DMS114 treated with DMSO at 0.1 percent for 48 hours (cell line): ENCODE measurements at regions not wholly inside any gene's neighbourhood (a gene's known extent, or its start where the extent isn't known, plus 50 kb on each side); places are given as distances from the start of the nearest gene placed in this dataset.
"Not testable (repeated sequence)": the region's sequence is repeated elsewhere in the genome, so short reads cannot be mapped to it uniquely, and the experiment has no call there.

Source experiments
- DNase-seq: peaks from one replicate; lab custom pipeline; 2025; ENCODE audit not compliant: unreplicated experiment; lab: John Stamatoyannopoulos, UW

DNA sequence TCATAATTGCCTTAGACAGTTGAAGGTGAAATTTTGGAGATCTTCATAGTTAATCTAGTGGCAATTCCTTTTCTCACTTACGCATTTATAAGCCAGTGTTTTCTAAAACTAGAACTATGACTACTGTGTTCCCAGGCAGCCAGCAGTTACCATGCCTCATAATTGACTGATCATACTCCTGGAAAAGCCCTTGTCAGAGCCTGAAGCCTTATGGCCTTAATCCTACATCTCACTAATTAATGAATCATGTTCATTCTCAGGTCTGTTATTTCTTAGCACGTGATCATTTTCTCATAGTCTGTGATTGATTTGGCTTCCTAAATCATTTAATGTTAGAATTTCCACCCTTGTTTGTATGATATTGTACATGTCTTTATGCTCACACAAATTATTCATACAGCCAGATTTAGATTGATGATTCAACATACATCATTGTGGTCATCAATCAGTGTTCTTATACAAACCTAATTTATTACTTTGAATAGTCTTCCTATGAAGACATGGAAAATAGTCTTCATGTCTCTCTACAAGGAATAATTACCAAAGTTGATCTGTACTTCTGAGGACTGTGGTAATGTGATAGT, 132.6 kb upstream of the ASCC3 start:
- DNase-seq: no peak

DNA sequence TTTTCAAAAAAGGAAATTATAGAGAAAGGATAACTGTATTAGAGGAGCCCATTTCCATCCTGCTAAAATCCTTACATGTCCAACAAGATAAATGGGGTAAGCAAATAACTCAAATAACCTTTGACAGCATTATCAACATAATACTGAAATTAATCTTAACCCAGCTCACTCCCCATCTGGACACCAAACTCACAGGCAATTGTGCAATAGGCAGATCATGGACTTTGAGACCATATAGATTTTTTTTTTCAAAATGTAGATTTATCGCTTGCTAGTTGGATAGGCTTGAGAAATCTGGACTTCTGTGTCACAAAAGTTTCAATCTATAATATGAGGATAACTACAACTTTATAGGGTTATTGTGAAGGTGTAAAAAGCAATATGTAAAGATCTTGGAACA, 134.4 kb upstream of the ASCC3 start:
- DNase-seq: no peak

DNA sequence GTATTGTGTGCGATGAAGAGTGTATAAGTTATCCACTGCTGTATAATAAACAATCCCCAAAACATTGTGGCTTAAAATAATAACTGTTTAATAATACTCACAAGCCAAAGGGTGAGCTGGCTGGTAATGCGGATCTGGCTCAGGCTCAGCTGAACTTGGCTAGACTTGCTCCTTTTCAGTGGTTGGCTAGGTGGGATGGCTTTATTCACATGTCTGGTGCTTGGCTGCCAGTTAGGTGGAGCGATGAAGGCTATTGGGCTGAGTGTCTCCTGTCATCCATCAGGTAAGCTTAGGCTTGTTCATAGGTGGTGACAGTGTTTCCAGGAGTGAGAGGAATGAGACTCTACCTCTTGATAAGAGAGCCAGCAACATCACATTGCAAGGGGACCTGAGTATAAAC, 135.0 kb upstream of the ASCC3 start:
- no peak for DNase-seq

GRCh38 chr6:101018157-101018556, 137.0 kb upstream of the ASCC3 start:
- DNase-seq: no peak

- no peak for DNase-seq
These were observed 140.4 kb upstream of the ASCC3 start for GRCh38 chr6:101021504-101021903.

GRCh38 chr6:101042966-101043365, 161.8 kb upstream of the ASCC3 start:
- no peak for DNase-seq

GRCh38 chr6:101058296-101058695, 177.2 kb upstream of the ASCC3 start:
- no peak for DNase-seq

DNA sequence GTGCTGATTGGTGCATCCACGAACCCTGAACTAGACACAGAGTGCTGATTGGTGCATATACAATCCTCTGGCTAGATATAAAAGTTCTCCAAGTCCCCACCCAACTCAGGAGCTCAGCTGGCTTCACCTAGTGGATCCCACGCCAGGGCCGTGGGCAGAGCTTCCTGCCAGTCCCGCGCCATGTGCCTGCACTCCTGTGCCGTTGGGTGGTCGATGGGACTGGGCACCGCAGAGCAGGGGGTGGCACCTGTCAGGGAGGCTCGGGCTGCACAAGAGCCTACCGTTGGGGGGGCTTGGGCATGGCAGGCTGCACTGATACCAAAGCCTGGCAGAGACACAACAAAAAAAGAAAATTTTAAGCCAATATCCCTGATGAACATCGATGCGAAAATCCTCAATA, 185.4 kb upstream of the ASCC3 start:
- DNase-seq: no peak

- no peak for DNase-seq
These were observed 188.2 kb upstream of the ASCC3 start for GRCh38 chr6:101069191-101069795.

DNA sequence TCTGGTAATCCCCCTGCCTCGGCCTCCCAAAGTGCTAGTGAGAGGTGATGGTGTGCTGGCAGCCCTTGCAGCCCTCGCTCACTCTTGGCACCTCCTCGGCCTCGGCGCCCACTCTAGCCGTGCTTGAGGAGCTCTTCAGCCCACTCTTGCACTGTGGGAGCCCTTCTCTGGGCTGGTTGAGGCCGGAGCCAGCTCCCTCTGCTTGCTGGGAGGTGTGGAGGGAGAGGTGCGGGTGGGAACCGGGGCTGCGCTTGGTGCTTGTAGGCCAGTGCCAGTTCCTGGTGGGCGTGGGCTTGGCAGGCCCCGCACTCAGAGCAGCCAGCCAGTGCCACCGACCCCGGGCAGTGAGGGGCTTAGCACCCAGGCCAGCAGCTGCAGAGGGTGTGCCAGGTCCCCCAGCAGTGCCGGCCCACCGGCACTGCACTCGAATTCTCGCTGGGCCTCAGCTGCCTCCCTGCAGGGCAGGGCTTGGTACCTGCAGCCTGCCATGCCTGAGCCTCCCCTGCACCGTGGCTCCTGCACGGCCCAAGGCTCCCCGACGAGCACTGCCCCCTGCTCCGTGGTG, 189.0 kb upstream of the ASCC3 start:
- DNase-seq: no peak

- DNase-seq: no peak
These were observed 196.2 kb upstream of the ASCC3 start for GRCh38 chr6:101077344-101077743.

GRCh38 chr6:101079696-101080270, 198.7 kb upstream of the ASCC3 start:
- DNase-seq: no peak

- DNase-seq: no peak
These were observed 199.5 kb upstream of the ASCC3 start for GRCh38 chr6:101080597-101080996.

DNA sequence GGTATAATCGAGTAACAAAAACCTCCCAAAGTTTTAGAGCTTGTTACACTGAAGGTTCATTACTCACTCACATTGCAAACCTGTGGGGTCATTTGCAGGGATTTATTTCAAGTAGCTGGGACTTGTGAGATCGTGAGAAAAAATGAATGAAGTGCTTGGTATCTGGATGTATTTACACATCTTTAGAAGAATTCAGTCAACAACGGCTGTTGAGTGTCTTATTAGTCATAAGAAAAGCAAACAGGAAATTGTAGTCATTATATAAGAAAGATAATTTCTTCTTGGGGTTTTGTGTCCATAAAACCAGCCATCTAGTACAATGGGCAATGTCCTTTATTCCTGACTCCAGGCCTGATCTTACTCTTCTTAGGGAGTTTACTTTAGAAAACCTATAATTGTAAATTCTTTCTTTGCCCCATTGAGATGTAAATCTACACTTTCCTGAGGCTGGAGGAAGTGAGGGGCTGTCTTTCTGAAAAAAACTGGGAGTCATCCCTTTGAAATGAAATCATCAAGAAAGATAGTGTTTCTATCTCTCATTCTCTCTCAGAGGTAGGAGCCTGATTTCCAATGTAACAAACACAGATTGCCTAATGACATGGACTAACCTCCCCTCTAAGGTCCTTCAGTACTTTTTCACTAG, 202.5 kb upstream of the ASCC3 start:
- no peak for DNase-seq

DNA sequence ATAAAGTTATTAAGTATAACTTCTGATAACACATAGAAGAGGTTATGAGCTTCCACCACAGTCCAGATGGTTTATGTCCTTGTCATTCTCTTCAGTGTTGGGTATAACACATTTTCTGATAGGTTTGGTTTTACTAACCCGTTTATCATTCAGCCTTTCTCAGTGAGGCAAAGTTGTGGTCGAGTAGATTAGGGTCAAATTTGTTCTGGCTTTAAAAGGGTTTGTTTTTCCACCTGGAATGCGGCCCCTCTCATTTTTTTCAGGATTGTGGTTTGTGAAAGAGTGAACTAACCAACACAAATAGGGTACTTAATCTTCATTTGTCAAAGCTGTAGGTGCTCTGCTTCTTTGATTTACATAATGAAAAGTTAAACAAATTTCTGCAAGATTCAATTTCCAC, 204.2 kb upstream of the ASCC3 start:
- DNase-seq: no peak

DNA sequence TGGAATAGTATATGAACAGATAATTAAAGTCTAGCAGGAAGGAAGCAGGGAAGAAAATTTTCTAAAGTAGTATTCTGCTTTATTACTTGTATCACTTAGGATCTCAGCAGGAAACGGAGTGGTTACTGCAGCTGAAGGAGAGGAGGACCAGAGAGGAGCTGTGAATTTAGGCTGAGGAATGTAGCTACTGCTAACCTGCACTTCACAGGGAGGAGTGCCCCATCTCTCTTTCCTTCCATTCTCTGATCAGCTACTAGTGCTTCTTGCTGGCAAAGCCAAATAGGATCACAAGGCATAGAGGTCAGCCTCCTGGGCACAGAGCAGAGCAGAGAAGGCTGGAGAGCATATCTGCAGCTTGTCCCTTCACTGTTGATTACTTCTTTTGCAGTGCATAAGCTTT, 205.3 kb upstream of the ASCC3 start:
- DNase-seq: no peak

GRCh38 chr6:101088594-101088993, 207.5 kb upstream of the ASCC3 start:
- DNase-seq: no peak

DNA sequence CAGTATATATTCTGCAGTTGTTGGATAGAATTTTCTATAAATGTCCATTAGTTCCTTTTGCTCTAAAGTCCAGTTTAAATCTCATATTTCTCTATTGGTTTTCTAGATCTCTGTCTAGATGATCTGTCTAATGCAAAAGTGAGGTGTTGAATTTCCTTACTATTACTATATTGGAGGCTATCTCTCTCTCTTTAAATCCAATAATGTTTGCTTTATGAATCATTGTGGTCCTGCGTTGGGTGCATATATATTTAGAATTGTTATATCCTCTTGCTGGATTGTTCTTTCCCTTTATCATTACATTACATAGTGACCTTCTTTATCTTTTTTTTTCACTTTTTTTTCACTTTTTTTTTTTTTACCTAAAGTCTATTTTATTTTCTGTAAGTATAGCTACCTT, 208.5 kb upstream of the ASCC3 start:
- no peak for DNase-seq

- DNase-seq: no peak
These were observed 209.2 kb upstream of the ASCC3 start for GRCh38 chr6:101090281-101090680.

- not testable (repeated sequence) for DNase-seq
These were observed 217.5 kb upstream of the ASCC3 start for GRCh38 chr6:101098605-101099004.

DNA sequence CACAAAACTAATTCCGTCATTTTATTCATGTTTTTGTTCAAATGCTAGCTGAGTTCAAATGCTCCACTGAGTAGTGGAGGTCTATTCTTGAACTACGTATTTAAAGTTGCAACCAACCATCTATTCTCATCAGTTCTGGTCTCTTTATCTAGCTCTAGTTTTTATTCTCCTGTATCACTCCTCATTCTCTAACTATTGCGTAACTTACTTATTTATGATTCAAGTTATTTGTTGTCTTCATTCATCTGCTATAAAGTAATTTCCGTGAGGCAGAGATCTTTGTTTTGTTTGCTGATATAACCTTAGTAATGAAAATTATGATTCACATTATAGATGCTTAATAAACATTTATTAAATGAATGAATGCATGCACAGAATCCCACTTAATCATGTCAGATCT, 221.6 kb upstream of the ASCC3 start:
- no peak for DNase-seq

DNA sequence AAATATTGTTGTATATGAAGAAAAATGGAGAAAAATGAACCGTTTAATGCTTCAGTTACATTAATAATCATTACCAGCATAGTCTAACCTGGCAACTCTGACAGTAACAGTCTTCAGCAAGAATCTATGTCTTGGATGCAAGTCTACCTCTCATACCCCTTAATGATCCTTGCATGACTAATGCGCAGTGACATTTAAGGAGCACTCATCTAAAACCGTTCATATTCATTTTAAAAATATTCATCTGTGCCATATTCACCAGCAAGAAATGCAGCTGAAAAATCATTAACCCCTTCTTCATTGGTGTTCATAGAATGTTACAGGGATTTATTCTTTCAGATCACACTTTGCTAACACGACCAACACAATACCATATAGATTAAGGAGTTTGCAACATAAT, 227.2 kb upstream of the ASCC3 start:
- no peak for DNase-seq
